Gastroesophageal sphincter (tissue), 4 donors: ENCODE measurements at regions not wholly inside any gene's neighbourhood (a gene's known extent, or its start where the extent isn't known, plus 50 kb on each side); places are given as distances from the start of the nearest gene placed in this dataset.
"Not testable (repeated sequence)": the region's sequence is repeated elsewhere in the genome, so short reads cannot be mapped to it uniquely, and the experiment has no call there.

Experiments used
- ATAC-seq: fragments of 150-250 bp; one replicate; pipeline ENCODE4 v1.9.1; 2016; ENCODE audit warnings: mild to moderate bottlenecking, moderate library complexity
- H3K27ac ChIP-seq, 4 donors: fragments of 200-600 bp; sonication (generic) in 3 of 4; 1 replicate in 3 of 4; 2 replicates in 1 of 4; pipeline ENCODE4 v1.5.1; 2016 to 2019
- H3K27me3 ChIP-seq: fragments of 200-600 bp; sonication (generic); one replicate; pipeline ENCODE4 v1.5.1; 2019
- H3K36me3 ChIP-seq, 2 donors: fragments of 200-600 bp; sonication (generic); one replicate each; pipeline ENCODE4 v1.5.1; 2019; ENCODE audit warnings: control low read depth in 1 of 2
- H3K4me1 ChIP-seq, 3 donors: fragments of 200-600 bp; sonication (generic); 1 replicate in 2 of 3; 2 replicates in 1 of 3; pipeline ENCODE4 v1.5.1; 2016 to 2019; ENCODE audit warnings: control low read depth in 2 of 3
- H3K4me3 ChIP-seq, 2 donors: fragments of 200-600 bp; sonication (generic); one replicate each; pipeline ENCODE4 v1.5.1; 2019; ENCODE audit warnings: mild to moderate bottlenecking in 1 of 2, moderate library complexity in 1 of 2
- H3K9me3 ChIP-seq, 3 donors: fragments of 200-600 bp; sonication (generic); one replicate each; pipeline ENCODE4 v1.5.1; 2017 to 2019; ENCODE audit warnings: control low read depth in 2 of 3
- CTCF ChIP-seq, 4 experiments: fragments of 200-600 bp in 2 of 4; fragments of 450-650 bp in 2 of 4; sonication (generic) in 1 of 4; IDR thresholded peaks; one replicate each; pipeline ENCODE4 v1.5.1; 2017 to 2019; ENCODE audit warnings: antibody characterized with exemption in 4 of 4, mild to moderate bottlenecking in 2 of 4, moderate library complexity in 2 of 4
- EP300 ChIP-seq: sonication (generic); formaldehyde crosslinking; IDR thresholded peaks from one replicate; pipeline ENCODE4 v1.6.1; 2017; ENCODE audit warnings: antibody characterized with exemption, mild to moderate bottlenecking
- POLR2A ChIP-seq, 2 donors: fragments of 450-650 bp; IDR thresholded peaks; one replicate each; pipeline ENCODE4 v1.6.1; 2017; ENCODE audit warnings: antibody characterized with exemption in 2 of 2, mild to moderate bottlenecking in 2 of 2, moderate library complexity in 1 of 2
- POLR2AphosphoS5 ChIP-seq: sonication (generic); formaldehyde crosslinking; IDR thresholded peaks from one replicate; pipeline ENCODE4 v1.6.1; 2017; ENCODE audit warnings: antibody characterized with exemption
- WGBS, 2 donors: methylation state at CpG; one replicate each; pipeline ENCODE4 v1.1.5; 2018; ENCODE audit warnings: low coverage in 1 of 2; 5-methylcytosine and 5-hydroxymethylcytosine counted together
- small RNA-seq, 4 donors: library from RNA; depleted of rRNA; stranded (forward); fragments of <200 nt; gene quantifications; one replicate each; pipeline ENCODE3, GENCODE V24; 2016

- no peak for ATAC-seq
- H3K9me3 ChIP-seq = no peaks in the 10 kb centered on the region
- no peaks in the 10 kb centered on the region for H3K27me3 ChIP-seq
- no peak overlapping the region for H3K27ac ChIP-seq
- H3K36me3 ChIP-seq = no peaks in the 10 kb centered on the region
- TF ChIP-seq POLR2AphosphoS5 (peak; percentile 21), EP300 (no peak)
- H3K4me1 ChIP-seq = peaks cover 0 to 4% (median 0%) of the 10 kb centered on the region in 3 donors
- WGBS, 2 donors = 52 to 61% methylated on average over 2 of the region's 3 CpGs
- H3K4me3 ChIP-seq = no peak overlapping the region
These were observed 56.7 kb upstream of the PPP1R12A start for GRCh38 chr12:79991586-79991985.

GRCh38 chr12:79990509-79991338, 55.8 kb upstream of the PPP1R12A start:
- ATAC-seq, H3K4me3 ChIP-seq, H3K9me3 ChIP-seq, H3K27me3 ChIP-seq, H3K4me1 ChIP-seq, H3K36me3 ChIP-seq, H3K27ac ChIP-seq: not testable (repeated sequence)
- WGBS, 2 donors = 84 to 87% methylated on average over 5 to 10 of the region's 10 CpGs

- no peak for ATAC-seq
- Histone ChIP-seq H3K4me3 (no peak overlapping the region), H3K4me1 (peaks cover 0 to 9% (median 2%) of the 10 kb centered on the region in 3 donors), H3K27me3 (no peaks in the 10 kb centered on the region), H3K36me3 (no peaks in the 10 kb centered on the region), H3K27ac (no peak overlapping the region), H3K9me3 (no peaks in the 10 kb centered on the region)
- no peak for TF ChIP-seq POLR2AphosphoS5
- TF ChIP-seq EP300 = no peak
- TF ChIP-seq CTCF (IDR thresholded peaks at IDR 0.05) = no peak
These were observed 53.5 kb upstream of the PPP1R12A start for GRCh38 chr12:79988368-79988767.

GRCh38 chr12:79987731-79988130, 52.8 kb upstream of the PPP1R12A start:
- H3K27me3 ChIP-seq = no peaks in the 10 kb centered on the region
- H3K9me3 ChIP-seq = no peaks in the 10 kb centered on the region
- no peak overlapping the region for H3K27ac ChIP-seq
- 74 to 82% methylated on average over 2 of the region's 2 CpGs for WGBS, 2 donors
- peaks cover 0 to 14% (median 2%) of the 10 kb centered on the region in 3 donors for H3K4me1 ChIP-seq
- TF ChIP-seq POLR2A (IDR thresholded peaks at IDR 0.05) (no peak), POLR2AphosphoS5 (no peak), EP300 (no peak), CTCF (IDR thresholded peaks at IDR 0.05) (no peak)
- no peak for ATAC-seq
- no peaks in the 10 kb centered on the region for H3K36me3 ChIP-seq
- H3K4me3 ChIP-seq = no peak overlapping the region

Small RNA genes in the stretch of these regions (small RNA-seq; reads per million reads assigned to genes)
- 0 reads per million in 4 donors for gene SNRPGP20
